ENCODE measurements at regions not wholly inside any gene's neighbourhood (a gene's known extent, or its start where the extent isn't known, plus 50 kb on each side); places are given as distances from the start of the nearest gene placed in this dataset.

DNA sequence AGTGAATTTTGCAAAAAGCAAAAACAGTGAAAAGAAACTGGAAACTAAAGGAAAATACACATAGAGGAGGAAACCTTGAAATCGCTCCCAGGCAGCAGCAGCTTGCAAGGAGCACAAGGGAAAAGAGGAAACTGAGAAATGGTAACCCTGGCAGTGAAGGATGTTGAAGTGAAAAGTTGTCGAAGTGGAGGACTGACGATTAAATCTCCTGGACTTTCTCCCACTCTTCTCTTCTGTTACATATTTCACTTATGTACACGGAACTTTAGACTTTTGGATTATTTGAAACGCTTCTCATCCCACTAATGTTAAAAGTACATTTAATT, 388.8 kb upstream of the USP15 start:
- no peak for DNase-seq (ENCODE audit: low read depth, low spot score)

GRCh38 chr12:61879229-61879628, 381.0 kb upstream of the USP15 start:
- no peak for DNase-seq (ENCODE audit: low read depth, low spot score)

DNA sequence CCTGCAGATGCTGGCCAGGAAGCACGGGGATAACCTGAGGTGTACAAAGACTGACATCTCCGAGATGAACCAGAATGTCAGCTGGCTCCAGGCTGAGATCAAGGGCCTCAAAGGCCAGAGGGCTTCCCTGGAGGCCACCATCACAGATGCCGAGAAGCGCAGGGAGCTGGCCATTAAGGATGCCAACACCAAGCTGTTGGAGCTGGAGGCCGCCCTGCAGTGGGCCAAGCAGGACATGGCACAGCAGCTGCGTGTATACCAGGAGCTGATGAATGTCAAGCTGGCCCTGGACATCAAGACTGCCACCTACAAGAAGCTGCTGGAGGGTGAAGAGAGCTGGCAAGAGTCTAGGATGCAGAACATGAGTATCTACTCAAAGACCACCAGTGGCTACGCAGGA, 380.0 kb upstream of the USP15 start:
- no peak for DNase-seq (ENCODE audit: low read depth, low spot score)

- no peak for DNase-seq (ENCODE audit: low read depth, low spot score)
These were observed 368.6 kb upstream of the USP15 start for GRCh38 chr12:61891632-61892031.

DNA sequence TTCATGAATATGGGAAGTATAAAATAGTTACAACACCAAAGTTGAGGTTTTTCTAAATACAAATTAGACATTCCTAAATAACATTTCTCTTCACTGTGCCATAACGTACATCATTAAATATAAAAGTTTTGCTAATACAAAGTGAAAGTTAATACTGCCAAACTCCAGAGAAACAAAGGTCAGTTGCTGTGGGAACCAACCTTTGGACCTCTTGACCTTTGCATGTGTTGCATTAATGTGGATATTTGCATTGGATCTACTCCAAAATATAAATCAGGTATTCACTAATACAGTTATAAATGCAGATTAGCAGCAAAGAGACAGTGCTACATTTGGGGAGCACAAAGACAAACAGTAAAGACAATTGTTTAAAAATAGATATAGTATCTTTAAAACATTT, 366.0 kb upstream of the USP15 start:
- DNase-seq (ENCODE audit: low read depth, low spot score), result no peak

DNA sequence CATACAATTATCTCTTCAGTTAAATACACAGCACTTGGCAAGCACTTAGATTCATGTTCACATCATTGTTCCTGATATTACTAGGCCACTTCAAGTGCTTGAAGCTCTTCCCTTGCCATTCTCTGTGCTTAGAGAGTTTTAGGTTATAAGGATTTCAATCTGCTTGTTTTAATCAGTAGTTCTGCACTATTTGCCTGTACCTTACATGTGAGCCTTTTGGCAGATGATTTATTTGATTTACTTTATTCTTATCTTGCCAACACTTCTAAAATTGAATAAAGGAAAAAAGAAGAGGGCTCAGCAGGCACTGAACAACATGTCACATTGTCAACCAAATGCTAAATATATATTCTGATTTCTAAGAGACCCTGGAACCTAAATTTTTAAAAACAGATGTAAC, 363.8 kb upstream of the USP15 start:
- DNase-seq (ENCODE audit: low read depth, low spot score), result no peak

DNA sequence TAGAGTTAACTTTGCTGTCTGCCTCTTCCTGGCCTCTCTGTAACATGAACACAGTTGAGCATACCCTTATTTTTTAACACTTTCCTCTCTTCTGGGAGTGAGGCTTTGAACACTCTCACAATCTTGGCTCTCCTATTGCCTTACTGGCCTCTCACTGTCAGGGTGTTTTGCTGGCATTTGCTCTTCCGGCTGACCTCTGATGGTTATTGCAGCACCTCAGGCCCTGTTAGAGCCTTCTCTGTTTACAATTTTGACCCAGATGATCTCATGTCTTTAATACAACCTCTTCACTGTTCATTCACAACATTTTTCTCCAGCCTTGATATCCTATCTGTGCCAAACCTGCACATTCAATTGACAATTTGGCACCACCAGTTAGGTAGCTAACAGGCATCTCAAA, 357.8 kb upstream of the USP15 start:
- DNase-seq (ENCODE audit: low read depth, low spot score), result no peak

- DNase-seq (ENCODE audit: low read depth, low spot score), result no peak
These were observed 349.1 kb upstream of the USP15 start for GRCh38 chr12:61911113-61911512.

DNA sequence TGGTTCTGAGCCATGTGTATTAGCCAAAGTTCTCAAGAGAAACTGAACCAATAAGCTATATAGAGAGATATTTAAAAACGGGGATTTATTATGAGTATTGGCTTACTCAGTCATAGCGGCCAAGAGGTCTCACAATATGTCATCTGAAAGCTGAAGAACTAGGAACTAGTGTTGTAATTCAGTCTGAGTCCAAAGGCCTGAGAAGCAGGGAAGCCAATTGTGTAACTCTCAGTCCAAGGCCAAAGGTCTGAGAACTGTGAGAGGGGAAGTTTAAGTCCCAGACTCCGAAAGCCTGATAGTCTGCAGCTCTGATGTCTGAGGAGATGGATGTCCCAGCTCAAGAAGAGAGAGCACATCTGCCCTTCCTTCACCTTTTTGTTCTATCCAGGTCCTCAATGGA, 344.8 kb upstream of the USP15 start:
- DNase-seq (ENCODE audit: low read depth, low spot score), result no peak

DNA sequence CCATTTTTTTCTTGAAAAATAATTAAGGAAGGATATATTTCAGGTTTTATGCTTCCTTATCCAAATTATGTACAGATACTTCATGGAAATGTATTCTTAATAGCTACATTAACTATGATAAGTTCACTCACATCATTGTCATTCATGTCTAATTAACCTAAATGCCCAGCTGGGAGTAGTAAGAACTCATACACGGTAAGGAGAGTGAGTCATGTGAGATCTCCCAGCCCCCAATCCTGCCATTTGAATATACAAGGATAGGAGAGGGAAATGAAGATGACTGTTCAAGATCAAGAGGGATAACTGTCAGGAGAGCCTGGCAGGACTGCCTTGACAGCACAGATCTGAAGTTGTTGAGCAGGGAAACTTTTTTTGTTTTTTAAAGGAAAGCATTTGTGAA, 343.4 kb upstream of the USP15 start:
- no peak for DNase-seq (ENCODE audit: low read depth, low spot score)

DNA sequence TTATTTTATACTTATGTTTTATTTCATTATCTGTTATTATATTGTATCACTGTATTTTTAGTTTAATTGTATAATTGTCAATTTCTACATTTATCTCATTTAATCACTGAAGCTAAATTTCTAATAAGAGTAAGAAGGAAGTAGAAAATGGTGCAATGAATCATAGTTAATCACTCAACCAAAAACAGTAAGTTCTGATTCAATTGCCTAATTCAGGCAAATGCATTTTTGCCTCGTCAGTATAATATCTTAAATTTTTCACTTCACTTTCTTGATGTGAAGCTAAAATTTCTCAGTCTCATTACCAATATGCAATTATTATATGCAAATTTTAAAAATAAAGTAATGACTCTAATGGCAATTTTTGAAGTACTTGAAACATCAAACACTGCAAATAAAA, 340.5 kb upstream of the USP15 start:
- no peak for DNase-seq (ENCODE audit: low read depth, low spot score)

GRCh38 chr12:61920230-61920629, 340.0 kb upstream of the USP15 start:
- DNase-seq (ENCODE audit: low read depth, low spot score), result no peak

DNA sequence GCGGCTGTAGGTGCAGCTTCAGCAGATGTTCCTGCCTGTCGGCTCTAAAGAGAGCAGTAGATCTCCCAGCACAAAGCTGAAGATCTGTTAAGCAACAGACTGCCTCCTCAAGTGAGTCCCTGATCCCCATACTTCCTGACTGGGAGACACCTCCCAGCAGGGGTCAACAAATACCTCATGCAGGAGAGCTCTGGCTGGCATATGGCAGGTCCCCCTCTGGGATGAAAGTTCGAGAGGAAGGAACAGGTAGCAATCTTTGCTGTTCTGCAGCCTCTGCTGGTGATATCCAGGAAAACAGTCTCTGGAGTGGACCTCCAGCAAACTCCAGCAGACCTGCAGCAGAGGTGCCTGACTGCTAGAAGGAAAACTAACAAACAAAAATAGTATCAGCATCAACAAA, 337.1 kb upstream of the USP15 start:
- DNase-seq (ENCODE audit: low read depth, low spot score), result no peak

DNA sequence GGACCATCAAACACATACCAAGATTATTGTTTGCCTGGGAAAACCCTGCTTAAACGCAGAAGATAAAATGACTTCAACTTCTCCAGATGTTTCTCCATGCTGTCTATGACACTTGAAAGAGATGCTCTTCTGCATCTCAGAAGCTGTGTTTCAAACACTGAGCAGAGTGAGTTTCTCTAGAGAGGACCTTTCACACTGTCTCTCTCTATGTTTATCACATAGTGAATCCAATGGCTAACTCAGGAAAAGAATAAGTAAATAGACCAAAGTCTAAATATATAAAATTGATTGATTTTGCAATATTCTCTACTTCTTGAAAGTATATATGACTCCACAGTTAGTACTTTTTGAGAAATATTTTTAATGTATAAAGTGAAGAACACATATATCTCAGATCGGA, 325.6 kb upstream of the USP15 start:
- DNase-seq (ENCODE audit: low read depth, low spot score), result no peak

GRCh38 chr12:61939977-61940376, 320.2 kb upstream of the USP15 start:
- no peak for DNase-seq (ENCODE audit: low read depth, low spot score)

DNA sequence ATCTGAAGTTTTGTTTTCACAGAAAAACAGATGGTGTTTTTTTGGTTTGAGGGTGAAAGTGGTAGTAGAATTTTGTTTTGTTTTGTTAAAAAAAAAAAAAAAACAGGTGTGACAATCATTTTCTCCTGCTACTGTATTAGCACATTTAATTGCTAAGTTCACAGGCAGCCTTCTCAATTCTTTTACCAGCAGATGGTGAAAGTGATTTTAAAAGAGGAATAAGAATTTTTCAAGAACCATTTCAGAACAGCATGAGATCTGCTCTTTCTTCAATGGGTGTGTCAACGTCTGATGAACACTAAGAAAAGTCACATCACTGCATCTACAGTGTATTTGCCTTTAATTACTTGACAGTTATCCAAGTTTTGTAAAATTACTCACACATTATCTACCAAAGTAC, 303.7 kb upstream of the USP15 start:
- DNase-seq (ENCODE audit: low read depth, low spot score), result no peak

DNA sequence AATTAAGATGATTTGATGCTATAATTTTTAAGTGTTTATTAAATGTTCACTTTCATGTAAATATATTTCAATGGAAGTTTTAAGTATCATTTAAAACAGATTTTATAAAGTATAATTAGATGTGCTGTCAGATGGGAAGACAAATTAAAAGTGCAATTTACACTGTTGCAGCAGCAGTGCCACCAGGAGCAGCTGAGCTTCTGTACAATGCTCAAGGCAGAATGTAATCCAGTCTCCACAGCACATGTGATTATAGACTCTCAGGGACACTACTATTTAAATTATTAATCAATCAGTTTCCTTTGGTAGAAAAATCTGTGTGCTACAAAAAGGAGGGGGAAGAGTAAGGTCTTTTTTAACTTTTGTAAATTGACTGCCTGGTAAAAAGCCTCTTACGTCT, 285.7 kb upstream of the USP15 start:
- DNase-seq (ENCODE audit: low read depth, low spot score), result no peak

- DNase-seq (ENCODE audit: low read depth, low spot score), result no peak
These were observed 274.4 kb upstream of the USP15 start for GRCh38 chr12:61985830-61986229.

DNA sequence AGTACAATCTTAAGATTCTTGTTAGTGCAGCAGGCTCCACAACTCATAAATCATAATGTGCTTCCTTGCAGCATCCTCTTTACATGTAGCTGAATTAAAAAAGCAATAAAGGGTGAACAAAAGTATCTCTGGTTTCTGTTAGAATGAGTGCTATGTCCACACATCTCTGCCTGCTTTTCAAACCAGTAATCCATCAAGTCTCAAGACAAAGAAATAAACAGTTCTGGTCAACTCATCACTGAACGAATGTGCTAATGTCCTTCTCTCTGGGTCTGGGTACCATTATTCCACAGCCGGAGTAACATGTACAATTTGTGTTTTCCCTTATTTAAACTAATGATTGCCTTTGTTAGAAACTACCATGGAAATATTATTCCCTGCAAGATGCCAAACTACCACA, 273.0 kb upstream of the USP15 start:
- DNase-seq (ENCODE audit: low read depth, low spot score), result no peak

DNA sequence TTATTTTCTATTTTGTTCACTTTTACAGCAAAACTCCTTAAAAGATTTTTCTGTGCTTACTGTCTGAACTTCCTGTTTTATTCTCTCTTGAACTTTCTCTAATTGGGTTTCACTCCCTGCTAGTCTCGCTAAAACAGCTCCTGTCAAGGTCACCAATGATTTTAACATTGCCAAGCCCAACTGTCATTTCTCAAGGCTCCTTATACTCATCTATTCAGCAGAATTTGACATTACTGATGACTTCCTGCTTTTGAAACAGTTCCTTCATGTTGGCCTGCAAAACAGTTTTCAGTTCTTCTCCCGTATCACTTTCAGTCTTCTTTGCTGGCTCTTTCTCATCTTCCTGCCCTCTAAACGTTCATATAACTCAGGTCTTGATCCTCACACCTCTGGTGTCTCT, 268.5 kb upstream of the USP15 start:
- DNase-seq (ENCODE audit: low read depth, low spot score), result no peak

- DNase-seq (ENCODE audit: low read depth, low spot score), result no peak
These were observed 266.4 kb upstream of the USP15 start for GRCh38 chr12:61993734-61994345.

- no peak for DNase-seq (ENCODE audit: low read depth, low spot score)
These were observed 263.5 kb upstream of the USP15 start for GRCh38 chr12:61996717-61997116.

DNA sequence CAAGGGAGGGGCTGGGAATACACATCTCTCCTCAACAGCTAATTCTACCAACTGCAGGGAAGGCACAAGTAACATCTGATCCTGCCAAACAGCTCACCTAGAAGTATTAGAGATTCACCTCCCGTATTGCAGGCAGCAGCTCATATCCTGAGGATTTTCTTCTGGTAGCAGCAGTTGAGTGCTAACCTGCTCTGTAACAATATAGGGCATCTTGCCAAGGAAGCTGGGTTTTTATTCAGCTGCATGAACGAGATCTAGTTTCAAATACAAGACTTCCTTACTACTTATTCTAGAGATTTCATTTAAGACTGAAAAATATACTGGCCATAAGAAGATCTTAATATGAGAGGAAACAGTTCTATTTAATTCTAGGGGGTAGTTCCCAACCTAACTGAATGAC, 261.4 kb upstream of the USP15 start:
- DNase-seq (ENCODE audit: low read depth, low spot score), result no peak

GRCh38 chr12:61999311-61999710, 260.9 kb upstream of the USP15 start:
- no peak for DNase-seq (ENCODE audit: low read depth, low spot score)

DNA sequence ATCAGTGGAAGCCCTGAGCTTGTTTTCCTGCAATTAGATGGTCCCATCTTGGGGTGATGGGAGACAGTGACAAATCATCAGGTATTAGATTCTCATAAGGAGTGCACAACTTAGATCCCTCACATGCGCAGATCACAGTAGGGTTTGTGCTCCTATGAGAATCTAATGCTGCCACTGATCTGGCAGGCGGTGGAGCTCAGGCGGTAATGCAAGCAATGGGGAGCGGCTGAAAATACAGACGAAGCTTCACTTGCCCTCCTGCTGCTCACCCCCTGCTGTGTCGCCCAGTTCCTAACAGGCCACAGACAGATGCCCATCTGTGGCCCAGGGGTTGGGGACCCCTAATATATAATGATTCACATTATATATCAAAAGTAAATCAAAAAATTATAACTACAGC, 258.8 kb upstream of the USP15 start:
- DNase-seq (ENCODE audit: low read depth, low spot score), result no peak
